Upper lobe of left lung (tissue), 4 donors: ENCODE measurements at regions not wholly inside any gene's neighbourhood (a gene's known extent, or its start where the extent isn't known, plus 50 kb on each side); places are given as distances from the start of the nearest gene placed in this dataset.

Experiments used
- POLR2A ChIP-seq, 4 donors: fragments of 450-650 bp; IDR thresholded peaks; one replicate each; pipeline ENCODE4 v1.5.1; 2016 to 2017; ENCODE audit warnings: antibody characterized with exemption in 4 of 4, mild to moderate bottlenecking in 2 of 4
- TF ChIP-seq, protein P1 (sequence below), 6 experiments: fragments of 450-650 bp in 4 of 6; fragments of 200-600 bp in 2 of 6; sonication (generic) in 2 of 6; IDR thresholded peaks; one replicate each; pipeline ENCODE4 v1.5.1; 2016 to 2019; ENCODE audit warnings: antibody characterized with exemption in 6 of 6

GRCh38 chrY:7285388-7285787 lies 373.8 kb upstream of the AMELY start:
- TF ChIP-seq, protein P1, sequence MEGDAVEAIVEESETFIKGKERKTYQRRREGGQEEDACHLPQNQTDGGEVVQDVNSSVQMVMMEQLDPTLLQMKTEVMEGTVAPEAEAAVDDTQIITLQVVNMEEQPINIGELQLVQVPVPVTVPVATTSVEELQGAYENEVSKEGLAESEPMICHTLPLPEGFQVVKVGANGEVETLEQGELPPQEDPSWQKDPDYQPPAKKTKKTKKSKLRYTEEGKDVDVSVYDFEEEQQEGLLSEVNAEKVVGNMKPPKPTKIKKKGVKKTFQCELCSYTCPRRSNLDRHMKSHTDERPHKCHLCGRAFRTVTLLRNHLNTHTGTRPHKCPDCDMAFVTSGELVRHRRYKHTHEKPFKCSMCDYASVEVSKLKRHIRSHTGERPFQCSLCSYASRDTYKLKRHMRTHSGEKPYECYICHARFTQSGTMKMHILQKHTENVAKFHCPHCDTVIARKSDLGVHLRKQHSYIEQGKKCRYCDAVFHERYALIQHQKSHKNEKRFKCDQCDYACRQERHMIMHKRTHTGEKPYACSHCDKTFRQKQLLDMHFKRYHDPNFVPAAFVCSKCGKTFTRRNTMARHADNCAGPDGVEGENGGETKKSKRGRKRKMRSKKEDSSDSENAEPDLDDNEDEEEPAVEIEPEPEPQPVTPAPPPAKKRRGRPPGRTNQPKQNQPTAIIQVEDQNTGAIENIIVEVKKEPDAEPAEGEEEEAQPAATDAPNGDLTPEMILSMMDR (IDR thresholded peaks at IDR 0.05): no peak
- TF ChIP-seq POLR2A (IDR thresholded peaks at IDR 0.05): no peak
